Loucy (cell line): ENCODE measurements at regions not wholly inside any gene's neighbourhood (a gene's known extent, or its start where the extent isn't known, plus 50 kb on each side); places are given as distances from the start of the nearest gene placed in this dataset.

Experiments
- CTCF ChIP-seq: fragments of 200-600 bp; sonication (generic); conservative IDR thresholded peaks from 2 replicates; pipeline ENCODE4 v1.5.1; 2014; ENCODE audit warnings: mild to moderate bottlenecking, antibody characterized with exemption, low read length
- EZH2phosphoT487 ChIP-seq: fragments of 200-600 bp; IDR thresholded peaks from 2 replicates; pipeline ENCODE4 v1.6.1; 2018; ENCODE audit warnings: antibody characterized with exemption, mild to moderate bottlenecking, moderate library complexity, borderline replicate concordance

GRCh38 chr10:65827359-65827758, 1098.5 kb upstream of the LRRTM3 start:
- TF ChIP-seq CTCF (no peak), EZH2phosphoT487 (no peak)
